ENCODE measurements at regions not wholly inside any gene's neighbourhood (a gene's known extent, or its start where the extent isn't known, plus 50 kb on each side); places are given as distances from the start of the nearest gene placed in this dataset.

DNA sequence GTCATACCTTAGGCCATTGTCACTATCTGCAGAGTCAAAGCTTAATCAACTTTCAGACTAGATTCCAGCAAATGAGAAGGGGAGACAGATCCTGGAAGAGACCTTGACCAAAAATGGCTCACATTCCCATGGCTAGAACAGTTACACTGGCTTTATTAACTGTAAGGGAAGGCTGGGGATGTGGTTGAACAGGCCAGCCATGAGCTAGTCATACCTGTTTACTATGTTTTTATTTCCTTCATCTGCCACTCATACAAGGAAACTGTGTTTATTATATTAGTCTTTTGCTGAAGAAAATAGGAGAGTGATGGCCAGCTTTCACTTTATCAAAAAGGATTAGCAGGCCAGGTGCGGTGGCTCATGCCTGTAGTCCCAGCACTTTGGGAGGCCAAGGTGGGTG lies 319.7 kb downstream of the RAPGEF2 start:
- ATAC-seq (ENCODE audit: low FRiP score in 2 of 2) (no peak), DNase-seq (no peak)
- H3K36me3 ChIP-seq, result no peaks in the 10 kb centered on the region
- WGBS, 2 donors, result 100% methylated on average over 1 of the region's 1 CpG
- TF ChIP-seq EP300 (IDR thresholded peaks at IDR 0.05), result no peak
- no peak for TF ChIP-seq POLR2AphosphoS5 (IDR thresholded peaks at IDR 0.05)
- TF ChIP-seq POLR2A (IDR thresholded peaks at IDR 0.05), result no peak
- TF ChIP-seq, protein P1, sequence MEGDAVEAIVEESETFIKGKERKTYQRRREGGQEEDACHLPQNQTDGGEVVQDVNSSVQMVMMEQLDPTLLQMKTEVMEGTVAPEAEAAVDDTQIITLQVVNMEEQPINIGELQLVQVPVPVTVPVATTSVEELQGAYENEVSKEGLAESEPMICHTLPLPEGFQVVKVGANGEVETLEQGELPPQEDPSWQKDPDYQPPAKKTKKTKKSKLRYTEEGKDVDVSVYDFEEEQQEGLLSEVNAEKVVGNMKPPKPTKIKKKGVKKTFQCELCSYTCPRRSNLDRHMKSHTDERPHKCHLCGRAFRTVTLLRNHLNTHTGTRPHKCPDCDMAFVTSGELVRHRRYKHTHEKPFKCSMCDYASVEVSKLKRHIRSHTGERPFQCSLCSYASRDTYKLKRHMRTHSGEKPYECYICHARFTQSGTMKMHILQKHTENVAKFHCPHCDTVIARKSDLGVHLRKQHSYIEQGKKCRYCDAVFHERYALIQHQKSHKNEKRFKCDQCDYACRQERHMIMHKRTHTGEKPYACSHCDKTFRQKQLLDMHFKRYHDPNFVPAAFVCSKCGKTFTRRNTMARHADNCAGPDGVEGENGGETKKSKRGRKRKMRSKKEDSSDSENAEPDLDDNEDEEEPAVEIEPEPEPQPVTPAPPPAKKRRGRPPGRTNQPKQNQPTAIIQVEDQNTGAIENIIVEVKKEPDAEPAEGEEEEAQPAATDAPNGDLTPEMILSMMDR (IDR thresholded peaks at IDR 0.05), result no peak
- H3K4me1 ChIP-seq, result no peaks in the 10 kb centered on the region
- peaks cover 0 to 4% (median 0%) of the 10 kb centered on the region in 4 donors for H3K9me3 ChIP-seq
- H3K27ac ChIP-seq, result no peak overlapping the region
- no peaks in the 10 kb centered on the region for H3K27me3 ChIP-seq
- no peak overlapping the region for H3K4me3 ChIP-seq

DNA sequence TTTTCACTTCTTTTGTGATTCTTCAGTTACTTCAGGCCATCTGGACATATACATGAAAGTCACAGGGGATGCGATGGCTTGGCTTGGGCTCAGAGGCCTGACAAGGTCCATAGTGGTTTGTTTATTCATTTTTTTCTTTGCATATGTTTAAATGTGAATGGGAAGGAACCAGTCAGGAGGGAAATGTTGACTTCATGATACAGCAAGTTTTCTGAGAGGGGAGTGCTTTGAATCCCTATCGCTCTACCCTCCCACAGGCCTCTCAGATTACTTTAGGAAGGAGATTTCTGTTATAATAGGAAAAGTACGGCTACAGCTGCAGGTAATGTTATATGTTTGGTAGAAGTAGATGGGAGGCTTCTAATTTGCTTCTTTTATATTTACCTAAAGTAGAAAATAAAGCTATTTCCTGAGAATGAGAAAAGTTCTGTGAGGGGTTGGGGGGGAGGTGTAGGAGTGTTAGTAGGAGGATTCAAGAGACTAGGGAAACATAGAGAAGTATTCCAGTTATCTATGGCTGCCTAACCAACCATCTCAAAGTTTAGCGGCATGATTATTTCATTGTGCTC lies 322.9 kb downstream of the RAPGEF2 start:
- no peak overlapping the region for H3K4me3 ChIP-seq
- H3K9me3 ChIP-seq, result peaks cover 0 to under 1% (median 0%) of the 10 kb centered on the region in 4 donors
- H3K27me3 ChIP-seq, result no peaks in the 10 kb centered on the region
- no peak overlapping the region for H3K27ac ChIP-seq
- no peak for DNase-seq
- H3K4me1 ChIP-seq, result peaks cover 0 to 6% (median 0%) of the 10 kb centered on the region in 4 donors
- H3K36me3 ChIP-seq, result no peaks in the 10 kb centered on the region
- whole genome bisulfite sequencing, 2 donors, result 65 to 68% methylated on average over 4 of the region's 4 CpGs
- no peak for ATAC-seq (ENCODE audit: low FRiP score in 2 of 2)
- TF ChIP-seq POLR2A (IDR thresholded peaks at IDR 0.05), result no peak
- TF ChIP-seq, protein P1 (IDR thresholded peaks at IDR 0.05), result no peak
- TF ChIP-seq POLR2AphosphoS5 (IDR thresholded peaks at IDR 0.05), result no peak
- TF ChIP-seq EP300 (IDR thresholded peaks at IDR 0.05), result no peak

DNA sequence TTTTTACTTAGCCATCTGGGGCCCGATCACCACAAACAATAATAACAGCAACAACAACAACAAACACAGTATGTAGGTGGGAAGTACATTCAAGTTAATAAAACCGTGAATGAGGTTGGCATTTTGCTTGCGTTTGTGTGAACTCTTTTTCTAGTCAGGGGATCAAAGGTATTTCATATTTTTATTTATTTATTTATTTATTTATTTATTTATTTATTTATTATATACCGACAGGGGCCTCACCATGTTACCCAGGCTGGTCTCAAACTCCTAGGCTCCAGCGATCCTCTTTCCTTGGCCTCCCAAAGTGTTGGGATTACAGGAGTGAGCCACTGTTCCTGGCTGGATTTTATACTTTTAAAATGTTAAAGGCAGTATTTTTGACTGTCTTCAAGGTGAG lies 325.4 kb downstream of the RAPGEF2 start:
- ATAC-seq (ENCODE audit: low FRiP score in 2 of 2), result no peak
- Histone ChIP-seq H3K4me1 (peaks cover 0 to 6% (median 0%) of the 10 kb centered on the region in 4 donors), H3K27ac (no peak overlapping the region), H3K36me3 (no peaks in the 10 kb centered on the region), H3K9me3 (no peaks in the 10 kb centered on the region), H3K4me3 (no peak overlapping the region), H3K27me3 (no peaks in the 10 kb centered on the region)
- TF ChIP-seq POLR2A (IDR thresholded peaks at IDR 0.05), result no peak
- TF ChIP-seq, protein P1 (IDR thresholded peaks at IDR 0.05), result no peak
- no peak for DNase-seq
- WGBS, 2 donors, result 92 to 96% methylated on average over 5 of the region's 5 CpGs

DNA sequence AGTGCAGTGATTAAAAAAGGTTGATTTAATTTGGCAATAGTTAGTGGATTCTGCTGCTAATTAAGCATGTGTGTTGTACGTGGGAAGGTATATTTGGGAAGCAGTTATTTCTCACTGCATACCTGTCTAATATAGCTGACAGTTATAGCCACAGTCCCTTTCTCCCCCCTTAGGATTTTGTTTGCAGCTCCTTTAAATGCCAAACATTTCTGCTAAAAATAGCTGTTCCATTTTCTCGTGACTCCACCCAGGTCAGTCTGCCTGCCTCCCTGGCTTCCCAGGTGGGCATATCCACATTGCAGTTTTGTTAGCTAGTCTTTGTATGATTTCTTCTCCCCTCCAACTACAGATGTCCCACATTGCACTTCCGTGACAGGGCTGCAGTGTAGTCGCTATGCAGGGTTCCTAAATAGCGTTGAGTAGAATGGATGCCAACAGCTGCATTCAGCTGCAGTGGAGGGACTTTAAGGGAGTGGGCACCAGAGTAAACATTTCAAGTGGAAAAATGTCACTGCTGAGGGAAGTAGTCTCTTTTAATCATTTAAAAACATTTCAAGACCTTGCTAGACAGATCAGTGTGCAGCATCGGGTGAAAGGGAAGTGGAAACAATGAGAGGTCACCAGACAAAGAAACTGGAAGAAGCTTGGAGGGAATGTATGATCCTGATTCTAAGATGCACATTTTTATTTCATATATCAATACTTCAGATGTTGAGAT lies 326.3 kb downstream of the RAPGEF2 start:
- TF ChIP-seq, protein P1 (IDR thresholded peaks at IDR 0.05), result no peak
- TF ChIP-seq POLR2AphosphoS5 (IDR thresholded peaks at IDR 0.05), result no peak
- no peak for TF ChIP-seq POLR2A (IDR thresholded peaks at IDR 0.05)
- no peak for TF ChIP-seq EP300 (IDR thresholded peaks at IDR 0.05)
- ATAC-seq (ENCODE audit: low FRiP score in 2 of 2), result no peak
- WGBS, 2 donors, result 27 to 35% methylated on average over 6 of the region's 6 CpGs
- DNase-seq, result no peak
- Histone ChIP-seq H3K27me3 (no peaks in the 10 kb centered on the region), H3K36me3 (no peaks in the 10 kb centered on the region), H3K27ac (no peak overlapping the region), H3K9me3 (no peaks in the 10 kb centered on the region), H3K4me1 (peaks cover 0 to 6% (median 0%) of the 10 kb centered on the region in 4 donors), H3K4me3 (no peak overlapping the region)

DNA sequence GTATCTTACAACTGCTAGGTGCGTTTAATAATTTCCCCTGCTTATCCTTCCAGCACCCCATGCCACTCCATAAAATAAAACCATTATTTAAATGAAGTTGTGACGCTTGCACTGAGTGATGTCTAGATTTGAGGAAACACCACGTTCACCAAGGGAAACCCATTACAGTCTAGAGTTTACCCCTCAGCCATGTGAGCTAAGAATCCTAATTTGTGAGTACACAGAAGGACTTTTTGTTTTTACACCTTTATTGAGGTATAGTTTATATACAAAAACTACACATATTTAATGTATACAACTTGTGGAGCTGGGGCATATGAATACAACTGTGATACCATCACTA lies 326.8 kb downstream of the RAPGEF2 start:
- no peak overlapping the region for H3K27ac ChIP-seq
- 30 to 33% methylated on average over 3 of the region's 3 CpGs for WGBS, 2 donors
- no peaks in the 10 kb centered on the region for H3K27me3 ChIP-seq
- H3K9me3 ChIP-seq, result no peaks in the 10 kb centered on the region
- ATAC-seq (ENCODE audit: low FRiP score in 2 of 2), result no peak
- no peak for TF ChIP-seq POLR2AphosphoS5 (IDR thresholded peaks at IDR 0.05)
- TF ChIP-seq EP300 (IDR thresholded peaks at IDR 0.05), result no peak
- TF ChIP-seq POLR2A (IDR thresholded peaks at IDR 0.05), result no peak
- TF ChIP-seq, protein P1 (IDR thresholded peaks at IDR 0.05), result no peak
- H3K4me1 ChIP-seq, result peaks cover 0 to 6% (median 0%) of the 10 kb centered on the region in 4 donors
- no peaks in the 10 kb centered on the region for H3K36me3 ChIP-seq
- no peak for DNase-seq
- no peak overlapping the region for H3K4me3 ChIP-seq

Data from upper lobe of left lung (tissue), 6 donors.